A673 (cell line): ENCODE measurements at regions not wholly inside any gene's neighbourhood (a gene's known extent, or its start where the extent isn't known, plus 50 kb on each side); places are given as distances from the start of the nearest gene placed in this dataset.

Source experiments
- BruUV-seq: library from RNA; stranded (reverse); fragments of 400-500 nt; replicated peaks from 2 replicates; lab custom pipeline; 2021; lab: Mats Ljungman, UMichigan
- CTCF ChIA-PET: fragments of 300-600 bp; sonication (Branson Sonifier 250); formaldehyde crosslinking; loops from one replicate; lab custom pipeline; 2022; ENCODE audit warnings: antibody characterized with exemption; lab: Charles Lee
- POLR2A ChIA-PET: fragments of 300-600 bp; sonication (Branson Sonifier 250); formaldehyde crosslinking; loops from one replicate; lab custom pipeline; 2022; ENCODE audit warnings: antibody characterized with exemption; ENCODE audit not compliant: low non-redundant PET; lab: Charles Lee
- DNase-seq: peaks from one replicate; pipeline ENCODE4 v3.0.0-alpha.2; 2015; ENCODE audit warnings: low spot score
- H3K27ac ChIP-seq: fragments of 200-600 bp; sonication (generic); 2 replicates; pipeline ENCODE4 v1.5.1; 2016; ENCODE audit warnings: mixed run types, low read depth, mild to moderate bottlenecking, mixed read lengths, antibody characterized with exemption, low read length; ENCODE audit not compliant: poor library complexity, severe bottlenecking
- H3K27me3 ChIP-seq: fragments of 200-600 bp; sonication (generic); replicated peaks from 2 replicates; pipeline ENCODE4 v1.6.1; 2017; ENCODE audit warnings: mixed run types, low read depth, mild to moderate bottlenecking, mixed read lengths, antibody characterized with exemption, low read length; ENCODE audit not compliant: insufficient read depth, poor library complexity
- H3K36me3 ChIP-seq: fragments of 200-600 bp; sonication (generic); 2 replicates; pipeline ENCODE4 v1.6.1; 2016; ENCODE audit warnings: mixed run types, mild to moderate bottlenecking, mixed read lengths, antibody characterized with exemption, low read length; ENCODE audit not compliant: insufficient read depth, poor library complexity, severe bottlenecking
- H3K4me1 ChIP-seq: fragments of 200-600 bp; sonication (generic); 2 replicates; pipeline ENCODE4 v1.6.1; 2017; ENCODE audit warnings: mixed run types, mild to moderate bottlenecking, mixed read lengths, antibody characterized with exemption, low read length; ENCODE audit not compliant: insufficient read depth, poor library complexity, severe bottlenecking
- H3K4me3 ChIP-seq: fragments of 200-600 bp; sonication (generic); 2 replicates; pipeline ENCODE4 v1.5.1; 2016; ENCODE audit warnings: low read depth, mixed run types, mild to moderate bottlenecking, mixed read lengths, low read length; ENCODE audit not compliant: poor library complexity, severe bottlenecking
- H3K9me3 ChIP-seq: fragments of 200-600 bp; sonication (generic); 2 replicates; pipeline ENCODE4 v1.6.1; 2016; ENCODE audit warnings: mixed run types, low read depth, mild to moderate bottlenecking, mixed read lengths, antibody characterized with exemption, low read length; ENCODE audit not compliant: poor library complexity, severe bottlenecking
- CTCF ChIP-seq: fragments of 300-800, 200-600 bp; sonication (generic); conservative IDR thresholded peaks from 2 replicates; pipeline ENCODE4 v1.5.1; 2017; ENCODE audit warnings: low read depth, mild to moderate bottlenecking, antibody characterized with exemption, low read length, moderate library complexity, mixed read lengths
- EZH2 ChIP-seq: fragments of 200-600 bp; sonication (generic); IDR thresholded peaks from 2 replicates; pipeline ENCODE4 v1.6.1; 2017; ENCODE audit warnings: borderline replicate concordance, low read depth, mild to moderate bottlenecking, mixed read lengths, antibody characterized with exemption, low read length; ENCODE audit not compliant: poor library complexity, severe bottlenecking
- intact Hi-C: fragments of 100-400 bp; cut with micrococcal nuclease; formaldehyde crosslinking; loops from one replicate; pipeline ENCODE4 v1.10.0; 2022; ENCODE audit not compliant: unreplicated experiment

- BruUV-seq, result no TSS peak
- H3K27ac ChIP-seq, result no peak overlapping the region
- intact Hi-C loops, result no loop called here
- no peaks in the 10 kb centered on the region for H3K9me3 ChIP-seq
- H3K36me3 ChIP-seq, result no peaks in the 10 kb centered on the region
- ChIA-PET POLR2A (no interaction called here), CTCF (interaction anchor here (0.6 kb wide), 1 partner anchor 29 kb away, joined by 3 read pairs; no protein-coding TSS in a partner anchor)
- TF ChIP-seq CTCF (0 out of 2 replicates have a peak, but pooled peaks have one; percentile 16), EZH2 (no peak)
- DNase-seq, result no peak
- H3K4me3 ChIP-seq, result no peak overlapping the region
- no peaks in the 10 kb centered on the region for H3K4me1 ChIP-seq
- peaks cover 10% of the 10 kb centered on the region for H3K27me3 ChIP-seq
Measured at GRCh38 chr16:86093801-86094750, 195.1 kb downstream of the IRF8 start.

- Histone ChIP-seq H3K27ac (no peak overlapping the region), H3K4me3 (no peak overlapping the region), H3K27me3 (peaks cover 10% of the 10 kb centered on the region), H3K36me3 (no peaks in the 10 kb centered on the region), H3K4me1 (no peaks in the 10 kb centered on the region), H3K9me3 (no peaks in the 10 kb centered on the region)
- intact Hi-C loops, result no loop called here
- DNase-seq, result no peak
- BruUV-seq, result no TSS peak
- POLR2A ChIA-PET, result no interaction called here
- CTCF ChIA-PET, result no interaction called here
- TF ChIP-seq EZH2 (no peak), CTCF (no peak)
Measured at GRCh38 chr16:86095131-86095752, 196.3 kb downstream of the IRF8 start.

- TF ChIP-seq EZH2 (no peak), CTCF (no peak)
- BruUV-seq, result no TSS peak
- peaks cover 10% of the 10 kb centered on the region for H3K27me3 ChIP-seq
- H3K27ac ChIP-seq, result no peak overlapping the region
- POLR2A ChIA-PET, result no interaction called here
- no peak overlapping the region for H3K4me3 ChIP-seq
- H3K4me1 ChIP-seq, result no peaks in the 10 kb centered on the region
- intact Hi-C loops, result no loop called here
- CTCF ChIA-PET, result no interaction called here
- DNase-seq, result no peak
- H3K36me3 ChIP-seq, result no peaks in the 10 kb centered on the region
- no peaks in the 10 kb centered on the region for H3K9me3 ChIP-seq
Measured at GRCh38 chr16:86095906-86096485, 197.0 kb downstream of the IRF8 start.
